IPS-15b (cell line): ENCODE measurements at regions not wholly inside any gene's neighbourhood (a gene's known extent, or its start where the extent isn't known, plus 50 kb on each side); places are given as distances from the start of the nearest gene placed in this dataset.

ENCODE experiments used
- H3K27me3 ChIP-seq: one replicate; pipeline ENCODE4 v1.6.1; 2013; ENCODE audit warnings: low read length; ENCODE audit not compliant: control insufficient read depth, insufficient read depth
- H3K36me3 ChIP-seq: one replicate; pipeline ENCODE4 v1.6.1; 2013; ENCODE audit warnings: low read length; ENCODE audit not compliant: control insufficient read depth, insufficient read depth
- H3K4me1 ChIP-seq: one replicate; pipeline ENCODE4 v1.6.1; 2013; ENCODE audit warnings: mild to moderate bottlenecking, low read length; ENCODE audit not compliant: control insufficient read depth, insufficient read depth
- H3K4me3 ChIP-seq: one replicate; pipeline ENCODE4 v1.5.1; 2013; ENCODE audit warnings: low read depth, low read length
- H3K9ac ChIP-seq: one replicate; pipeline ENCODE4 v1.6.1; 2013; ENCODE audit warnings: low read depth, mild to moderate bottlenecking, low read length
- H3K9me3 ChIP-seq: one replicate; pipeline ENCODE4 v1.6.1; 2013; ENCODE audit warnings: mild to moderate bottlenecking, low read length; ENCODE audit not compliant: control insufficient read depth, insufficient read depth

DNA sequence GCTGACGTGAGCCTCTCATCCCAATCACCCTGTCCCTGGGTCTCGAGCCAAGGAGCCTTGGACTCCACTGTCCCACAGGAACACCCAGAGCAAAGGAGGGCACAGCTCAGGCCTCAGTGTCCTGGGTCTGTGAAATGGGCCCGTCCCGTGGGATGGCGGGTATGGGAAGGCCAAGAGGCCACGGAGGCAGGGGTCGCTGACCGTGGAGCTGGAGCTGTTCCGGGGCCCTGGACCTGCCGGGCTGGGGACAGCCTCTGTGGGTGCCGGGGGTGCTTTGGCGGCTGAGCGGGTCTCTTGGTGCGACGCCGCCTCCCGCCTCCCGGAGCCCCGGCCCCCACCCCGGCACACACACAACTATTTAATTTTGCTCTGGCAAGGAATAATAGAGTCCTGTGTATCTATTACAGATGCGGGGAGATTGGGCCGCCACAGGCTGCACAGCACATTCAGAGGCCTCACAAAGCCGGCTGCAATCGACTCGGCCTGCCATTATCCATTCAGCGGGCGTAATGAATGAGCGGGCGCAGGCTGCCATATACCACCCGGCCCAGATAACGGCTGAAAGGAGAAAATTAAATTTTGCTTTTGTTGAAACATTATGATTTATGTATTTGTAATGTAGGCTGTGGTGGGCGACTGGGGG, 83.9 kb upstream of the NKX1-1 start:
- Histone ChIP-seq H3K9ac (no peak overlapping the region), H3K4me3 (no peak overlapping the region), H3K9me3 (peaks cover under 1% of the 10 kb centered on the region), H3K4me1 (no peaks in the 10 kb centered on the region), H3K36me3 (no peaks in the 10 kb centered on the region), H3K27me3 (no peaks in the 10 kb centered on the region)

DNA sequence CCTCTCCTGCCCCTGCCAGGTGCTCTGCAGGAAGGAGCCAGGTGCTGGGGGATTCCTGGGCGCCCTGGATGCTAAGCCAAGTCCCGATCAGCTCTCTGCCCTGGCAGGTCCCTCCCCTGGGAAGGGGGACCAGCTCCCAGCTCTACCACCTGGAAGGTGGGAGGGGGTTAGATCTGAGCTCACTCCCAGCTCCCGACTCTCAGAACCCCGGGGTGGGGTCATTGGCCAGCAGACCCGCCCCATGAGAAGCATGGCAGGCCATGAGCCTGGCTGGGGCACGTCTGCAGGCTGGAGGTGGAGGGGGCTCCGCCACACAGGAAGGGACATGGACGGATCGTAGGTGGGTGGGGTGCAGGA, 83.4 kb upstream of the NKX1-1 start:
- Histone ChIP-seq H3K4me3 (no peak overlapping the region), H3K9me3 (peaks cover 3% of the 10 kb centered on the region), H3K27me3 (no peaks in the 10 kb centered on the region), H3K9ac (no peak overlapping the region), H3K4me1 (no peaks in the 10 kb centered on the region), H3K36me3 (no peaks in the 10 kb centered on the region)

DNA sequence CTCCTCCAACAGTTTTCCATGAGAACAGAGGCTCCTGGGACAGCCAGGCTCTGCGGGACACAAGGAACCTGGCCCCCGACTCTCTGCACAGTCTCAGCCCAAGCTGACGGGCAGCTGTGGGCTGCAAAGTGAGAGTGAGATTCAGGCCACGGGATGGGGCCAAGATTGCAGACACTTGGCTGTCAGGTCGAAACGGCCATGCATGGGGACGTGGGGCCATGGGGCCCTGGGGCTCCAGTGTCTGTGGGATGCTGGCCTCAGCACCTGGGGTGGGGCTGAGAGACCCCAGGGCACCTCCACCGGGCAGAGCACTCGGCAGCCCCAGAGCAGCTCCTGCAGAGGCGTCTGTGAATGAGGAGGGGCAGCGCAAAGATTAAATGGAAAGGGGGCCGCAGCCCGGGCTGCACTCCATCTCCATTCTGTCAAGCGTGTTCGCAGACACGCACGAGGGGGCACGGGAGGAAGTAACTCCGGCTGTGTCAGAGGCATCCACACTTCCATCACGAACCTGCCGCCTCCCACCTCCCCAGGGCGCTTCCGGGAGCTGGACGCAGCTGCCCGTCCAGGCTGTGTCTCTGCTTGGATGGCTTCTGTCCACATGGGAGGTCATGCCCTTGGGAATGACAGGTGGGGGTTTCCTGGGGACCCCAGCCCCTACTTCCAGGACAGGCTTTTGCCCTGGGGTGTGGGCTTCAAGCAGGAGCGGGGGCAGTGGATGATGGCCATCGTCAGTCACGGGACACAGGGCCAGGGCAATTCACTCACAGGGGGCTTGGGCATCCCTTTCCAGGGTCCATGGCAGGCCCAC, 82.8 kb upstream of the NKX1-1 start:
- Histone ChIP-seq H3K36me3 (no peaks in the 10 kb centered on the region), H3K4me1 (no peaks in the 10 kb centered on the region), H3K4me3 (no peak overlapping the region), H3K27me3 (no peaks in the 10 kb centered on the region), H3K9me3 (peaks cover 3% of the 10 kb centered on the region), H3K9ac (no peak overlapping the region)

DNA sequence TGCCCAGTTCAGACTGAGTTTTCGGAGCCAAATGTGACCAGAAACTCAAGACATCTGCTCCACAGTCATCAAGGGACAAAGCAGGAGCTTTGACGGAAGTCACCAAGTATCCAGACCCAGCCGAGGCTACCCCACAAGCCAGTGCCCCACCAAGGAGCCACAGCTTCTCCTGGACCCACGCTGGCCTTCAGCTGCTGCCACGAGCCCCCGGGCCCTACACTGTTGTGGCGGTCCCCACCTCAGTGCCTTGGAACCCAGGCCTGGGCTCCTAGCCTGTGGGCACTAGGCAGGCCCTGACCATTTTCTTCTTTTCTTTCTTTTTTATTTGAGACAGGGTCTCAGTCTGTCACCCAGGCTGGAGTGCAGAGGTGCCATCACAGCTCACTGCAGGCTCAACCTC, 82.1 kb upstream of the NKX1-1 start:
- Histone ChIP-seq H3K4me1 (no peaks in the 10 kb centered on the region), H3K27me3 (no peaks in the 10 kb centered on the region), H3K36me3 (no peaks in the 10 kb centered on the region), H3K4me3 (no peak overlapping the region), H3K9ac (no peak overlapping the region), H3K9me3 (peaks cover 3% of the 10 kb centered on the region)

DNA sequence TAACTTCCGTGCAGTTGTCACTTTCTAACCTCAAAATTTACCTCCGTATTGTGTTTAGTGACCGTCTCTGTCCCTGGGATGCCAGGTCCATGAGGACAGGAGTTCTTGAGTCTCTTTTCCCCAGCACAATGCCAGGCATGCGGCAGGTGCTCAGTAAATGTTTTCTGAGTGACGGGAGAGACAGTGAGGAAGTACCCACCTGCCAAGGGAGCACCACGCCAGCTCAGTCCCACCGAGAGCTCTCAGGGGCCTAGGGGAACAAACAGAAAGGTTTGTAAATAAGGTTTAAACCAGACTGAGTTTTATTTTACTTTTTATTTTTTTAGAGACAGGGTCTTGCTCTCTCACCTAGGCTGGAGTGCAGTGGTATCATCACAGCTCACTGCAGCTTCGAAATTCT, 81.5 kb upstream of the NKX1-1 start:
- Histone ChIP-seq H3K9ac (no peak overlapping the region), H3K27me3 (no peaks in the 10 kb centered on the region), H3K4me3 (no peak overlapping the region), H3K36me3 (no peaks in the 10 kb centered on the region), H3K4me1 (no peaks in the 10 kb centered on the region), H3K9me3 (peaks cover 3% of the 10 kb centered on the region)

DNA sequence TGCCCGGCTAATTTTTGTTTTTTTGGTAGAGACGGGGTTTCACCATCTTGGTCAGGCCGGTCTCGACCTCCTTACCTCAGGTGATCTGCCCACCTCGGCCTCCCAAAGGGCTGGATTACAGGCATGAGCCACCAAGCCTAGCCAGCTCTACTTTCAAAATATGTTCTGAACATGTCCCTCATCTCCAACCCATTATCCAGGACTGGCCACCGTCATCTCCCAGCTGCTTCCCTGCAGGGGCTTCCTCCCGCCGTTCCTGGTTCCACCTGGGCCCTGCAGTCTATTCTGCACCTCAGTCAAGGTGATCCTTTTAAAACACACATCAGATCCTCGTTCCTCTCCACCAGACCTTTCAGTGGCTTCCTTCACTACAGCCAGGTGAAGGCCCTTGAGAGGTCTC, 80.9 kb upstream of the NKX1-1 start:
- Histone ChIP-seq H3K36me3 (no peaks in the 10 kb centered on the region), H3K4me1 (no peaks in the 10 kb centered on the region), H3K9me3 (peaks cover 3% of the 10 kb centered on the region), H3K4me3 (no peak overlapping the region), H3K9ac (no peak overlapping the region), H3K27me3 (no peaks in the 10 kb centered on the region)

DNA sequence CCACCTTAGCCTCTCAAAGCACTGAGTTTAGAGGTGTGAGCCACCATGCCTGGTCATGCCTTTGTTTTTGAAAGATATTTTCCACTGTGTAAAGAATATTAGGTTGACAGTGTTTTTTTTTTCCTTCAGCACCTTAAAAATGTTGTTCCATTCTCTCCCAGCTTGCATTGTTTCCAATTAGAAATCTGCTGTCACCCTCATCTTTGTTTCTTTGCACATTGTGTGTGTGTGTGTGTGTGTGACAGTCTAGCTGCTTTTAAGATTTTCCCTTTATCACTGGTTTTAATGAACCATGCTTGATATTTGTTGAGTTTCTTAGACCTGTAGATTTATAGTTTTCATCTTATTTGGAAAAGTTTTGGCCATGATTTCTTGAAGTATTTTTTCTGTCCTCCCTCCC, 79.0 kb upstream of the NKX1-1 start:
- peaks cover 3% of the 10 kb centered on the region for H3K9me3 ChIP-seq
- H3K4me3 ChIP-seq = no peak overlapping the region
- no peak overlapping the region for H3K9ac ChIP-seq
- H3K4me1 ChIP-seq = no peaks in the 10 kb centered on the region
- H3K36me3 ChIP-seq = no peaks in the 10 kb centered on the region
- H3K27me3 ChIP-seq = no peaks in the 10 kb centered on the region

DNA sequence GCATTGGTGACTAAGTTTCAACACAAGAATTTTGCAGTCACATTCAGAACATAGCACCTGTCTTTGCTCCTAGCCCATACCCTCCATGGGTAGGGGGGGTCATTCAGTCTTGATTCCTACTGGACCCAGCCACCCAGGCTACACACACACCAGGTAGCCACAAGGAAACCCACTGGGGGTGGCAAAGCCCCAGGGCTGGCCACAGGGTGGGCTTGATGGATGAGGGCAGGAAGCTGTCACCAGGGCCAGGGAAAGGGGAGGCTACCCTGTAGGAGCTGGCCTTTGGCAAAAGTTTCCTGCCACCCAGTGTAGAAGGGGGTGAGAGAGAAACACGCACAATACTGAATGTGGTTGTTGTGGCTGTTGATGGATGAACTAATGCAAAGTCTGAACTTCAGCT, 74.5 kb upstream of the NKX1-1 start:
- Histone ChIP-seq H3K36me3 (no peaks in the 10 kb centered on the region), H3K4me1 (no peaks in the 10 kb centered on the region), H3K9ac (no peak overlapping the region), H3K9me3 (peaks cover 3% of the 10 kb centered on the region), H3K4me3 (no peak overlapping the region), H3K27me3 (no peaks in the 10 kb centered on the region)

DNA sequence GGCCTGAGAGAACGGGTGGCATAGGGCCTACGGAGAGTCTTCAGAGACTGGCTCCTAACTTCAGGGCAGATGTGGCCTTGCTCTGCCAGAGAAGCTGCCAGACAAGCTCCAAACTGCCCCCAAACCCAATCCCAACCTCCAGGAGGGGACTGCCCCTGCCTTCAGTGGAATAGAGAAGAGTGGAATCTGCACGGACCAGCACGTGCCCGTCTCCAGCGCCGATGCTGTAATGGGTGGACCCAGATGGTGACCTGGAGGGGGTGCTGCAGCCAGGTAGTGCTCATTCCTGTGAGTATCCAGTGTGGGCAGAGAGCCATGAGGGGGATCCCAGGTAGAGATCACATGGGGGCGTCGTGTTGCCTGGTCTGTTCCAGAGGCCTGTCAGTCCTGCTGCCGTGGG, 73.2 kb upstream of the NKX1-1 start:
- Histone ChIP-seq H3K4me3 (no peak overlapping the region), H3K4me1 (no peaks in the 10 kb centered on the region), H3K36me3 (no peaks in the 10 kb centered on the region), H3K9ac (no peak overlapping the region), H3K9me3 (no peaks in the 10 kb centered on the region), H3K27me3 (no peaks in the 10 kb centered on the region)

DNA sequence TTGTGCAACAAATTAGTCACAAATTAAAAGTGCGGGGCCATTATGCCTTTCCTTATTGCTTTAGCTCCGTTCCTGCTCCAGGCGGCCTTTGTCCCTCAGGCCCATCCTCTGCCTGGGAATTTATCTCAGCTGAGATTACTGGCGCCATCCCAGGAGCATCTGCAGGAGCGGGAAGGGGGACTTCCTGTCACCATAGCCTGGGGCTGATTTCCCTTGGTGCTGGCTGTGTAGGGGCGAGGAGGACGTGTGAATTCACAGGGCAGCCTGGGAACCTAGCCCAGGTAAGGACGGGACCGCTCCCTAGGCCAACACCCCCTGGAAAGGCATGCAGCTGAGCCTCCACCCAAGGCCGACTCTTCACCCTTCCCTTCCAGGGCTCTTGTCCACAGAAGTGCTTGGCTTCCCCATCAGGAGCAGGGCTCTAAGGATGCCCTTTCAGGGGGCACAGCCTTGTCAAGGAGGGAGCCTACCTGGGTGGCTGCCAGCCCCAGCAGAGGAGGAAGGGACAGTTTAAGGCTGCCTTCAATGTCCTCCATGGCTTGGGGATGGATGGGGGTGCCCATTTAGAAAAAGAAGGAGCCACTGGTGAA, 72.6 kb upstream of the NKX1-1 start:
- H3K4me1 ChIP-seq = no peaks in the 10 kb centered on the region

DNA sequence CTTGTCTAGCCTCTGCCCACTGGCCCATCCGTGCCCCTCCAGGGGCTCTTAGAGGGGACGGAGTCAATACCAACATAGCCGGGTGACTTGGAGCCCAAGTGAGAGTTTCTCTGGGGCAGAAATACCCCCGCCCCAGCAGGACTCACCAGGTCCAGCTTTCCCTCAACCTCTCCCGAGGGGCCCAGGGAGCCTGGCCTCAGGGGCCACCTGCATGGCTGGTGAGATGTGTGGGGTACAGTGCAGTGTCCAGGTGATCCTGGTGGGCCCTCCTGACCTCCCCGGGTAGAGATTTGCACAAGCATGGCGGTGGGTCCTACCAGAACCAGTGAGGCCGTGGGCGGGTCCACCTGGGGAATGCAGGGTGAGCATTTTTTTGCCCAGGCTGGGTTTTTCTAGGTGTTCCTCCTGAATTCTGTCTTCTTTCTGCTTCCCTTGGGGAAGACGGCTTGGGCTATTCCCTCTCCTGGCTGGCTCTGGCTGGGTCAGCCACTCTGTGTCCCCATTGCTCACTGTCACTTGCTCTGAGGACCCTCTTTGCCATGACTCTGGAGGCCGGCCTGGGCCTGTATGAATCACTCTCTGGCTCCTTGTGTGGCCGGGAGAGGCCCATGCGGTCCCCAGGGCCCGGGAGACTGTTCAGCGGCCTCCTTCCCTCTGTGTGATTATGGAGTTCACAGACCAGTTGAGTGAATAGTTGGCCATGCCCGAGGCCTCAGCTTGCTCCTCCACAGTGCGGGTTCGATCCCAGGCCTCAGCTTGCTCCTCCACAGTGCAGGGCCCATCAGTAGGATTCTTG, 71.0 kb upstream of the NKX1-1 start:
- H3K9ac ChIP-seq = no peak overlapping the region

More for the DNA sequence above, 72.6 kb upstream of the NKX1-1 start:
- no peak overlapping the region for H3K9ac ChIP-seq
- H3K36me3 ChIP-seq = no peaks in the 10 kb centered on the region
- H3K9me3 ChIP-seq = no peaks in the 10 kb centered on the region
- H3K27me3 ChIP-seq = no peaks in the 10 kb centered on the region
- H3K4me3 ChIP-seq = no peak overlapping the region

More for the DNA sequence above, 71.0 kb upstream of the NKX1-1 start:
- Histone ChIP-seq H3K4me3 (no peak overlapping the region), H3K9me3 (no peaks in the 10 kb centered on the region), H3K27me3 (no peaks in the 10 kb centered on the region), H3K36me3 (no peaks in the 10 kb centered on the region), H3K4me1 (no peaks in the 10 kb centered on the region)
